Psoas muscle (tissue), 7 donors: ENCODE measurements at regions not wholly inside any gene's neighbourhood (a gene's known extent, or its start where the extent isn't known, plus 50 kb on each side); places are given as distances from the start of the nearest gene placed in this dataset.

ENCODE experiments used
- ATAC-seq, 4 donors: fragments of 200-7000 bp; cut with Tn5 transposase; one replicate each; pipeline ENCODE4 v1.9.1; 2020; ENCODE audit warnings: moderate library complexity in 3 of 4, mild to moderate bottlenecking in 2 of 4
- DNase-seq, 2 donors: peaks; one replicate each; pipeline ENCODE4 v3.0.0-alpha.2; 2020
- H3K27ac ChIP-seq: fragments of 200-600 bp; one replicate; pipeline ENCODE4 v1.8.0; 2022
- H3K27me3 ChIP-seq, 3 donors: fragments of 200-600 bp in 1 of 3; one replicate each; pipeline versions ENCODE4 v1.6.1 to v1.8.0; 2013 to 2022; ENCODE audit warnings: low read length in 2 of 3, mild to moderate bottlenecking in 2 of 3, moderate library complexity in 1 of 3; ENCODE audit not compliant: insufficient read depth in 3 of 3
- H3K36me3 ChIP-seq, 2 donors: fragments of 200-600 bp in 1 of 2; one replicate each; pipeline versions ENCODE4 v1.6.1 to v1.8.0; 2013 to 2022; ENCODE audit warnings: low read depth in 1 of 2, mild to moderate bottlenecking in 1 of 2, moderate library complexity in 1 of 2; ENCODE audit not compliant: insufficient read depth in 1 of 2
- H3K4me1 ChIP-seq: fragments of 200-600 bp; one replicate; pipeline ENCODE4 v1.8.0; 2022
- H3K4me3 ChIP-seq: fragments of 200-600 bp; one replicate; pipeline ENCODE4 v1.8.0; 2022; ENCODE audit warnings: mild to moderate bottlenecking
- H3K9me3 ChIP-seq: fragments of 200-600 bp; one replicate; pipeline ENCODE4 v1.8.0; 2022
- WGBS, 3 donors: extraction: QIAGEN DNeasy Blood & Tissue Kit; methylation state at CpG; one replicate each; pipeline versions ENCODE4 v1.1.6 to v1.1.7; 2013; 5-methylcytosine and 5-hydroxymethylcytosine counted together
- intact Hi-C, 2 donors: fragments of 100-400 bp; cut with DNase I; formaldehyde crosslinking; loops; one replicate each; pipeline versions ENCODE4 v1.11.0 to v1.14.2; 2022
- TF ChIP-seq, protein P1 (sequence below): fragments of 200-600 bp; IDR thresholded peaks from one replicate; pipeline ENCODE4 v1.8.0; 2022; ENCODE audit warnings: antibody characterized with exemption
- donor health status: healthy with polysubstance abuse.
- donor health status: DM: no; HTN: no; CAD: no; lungs with moderate emphysema.
- donor health status: Bipolar disorder and iron deficiency.
- donor health status: healthy.
- donor health status: DM: yes; HTN: yes; CAD: no.
- donor health status: DM: no; HTN: no; CAD: no.
- donor health status: DM: yes; HTN: yes; CAD: no.

GRCh38 chr3:124397088-124397487, 333.2 kb upstream of the UMPS start:
- intact Hi-C loops: no loop called here
- WGBS, 3 donors: 94 to 96% (median 95%) methylated on average over 4 of the region's 4 CpGs
- DNase-seq (no peak), ATAC-seq (no peak)
- Histone ChIP-seq H3K9me3 (no peaks in the 10 kb centered on the region), H3K27ac (no peak overlapping the region), H3K27me3 (no peaks in the 10 kb centered on the region), H3K4me3 (no peak overlapping the region), H3K36me3 (peaks cover 0 to 5% of the 10 kb centered on the region in 2 donors), H3K4me1 (no peaks in the 10 kb centered on the region)
- TF ChIP-seq, protein P1, sequence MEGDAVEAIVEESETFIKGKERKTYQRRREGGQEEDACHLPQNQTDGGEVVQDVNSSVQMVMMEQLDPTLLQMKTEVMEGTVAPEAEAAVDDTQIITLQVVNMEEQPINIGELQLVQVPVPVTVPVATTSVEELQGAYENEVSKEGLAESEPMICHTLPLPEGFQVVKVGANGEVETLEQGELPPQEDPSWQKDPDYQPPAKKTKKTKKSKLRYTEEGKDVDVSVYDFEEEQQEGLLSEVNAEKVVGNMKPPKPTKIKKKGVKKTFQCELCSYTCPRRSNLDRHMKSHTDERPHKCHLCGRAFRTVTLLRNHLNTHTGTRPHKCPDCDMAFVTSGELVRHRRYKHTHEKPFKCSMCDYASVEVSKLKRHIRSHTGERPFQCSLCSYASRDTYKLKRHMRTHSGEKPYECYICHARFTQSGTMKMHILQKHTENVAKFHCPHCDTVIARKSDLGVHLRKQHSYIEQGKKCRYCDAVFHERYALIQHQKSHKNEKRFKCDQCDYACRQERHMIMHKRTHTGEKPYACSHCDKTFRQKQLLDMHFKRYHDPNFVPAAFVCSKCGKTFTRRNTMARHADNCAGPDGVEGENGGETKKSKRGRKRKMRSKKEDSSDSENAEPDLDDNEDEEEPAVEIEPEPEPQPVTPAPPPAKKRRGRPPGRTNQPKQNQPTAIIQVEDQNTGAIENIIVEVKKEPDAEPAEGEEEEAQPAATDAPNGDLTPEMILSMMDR: no peak

DNA sequence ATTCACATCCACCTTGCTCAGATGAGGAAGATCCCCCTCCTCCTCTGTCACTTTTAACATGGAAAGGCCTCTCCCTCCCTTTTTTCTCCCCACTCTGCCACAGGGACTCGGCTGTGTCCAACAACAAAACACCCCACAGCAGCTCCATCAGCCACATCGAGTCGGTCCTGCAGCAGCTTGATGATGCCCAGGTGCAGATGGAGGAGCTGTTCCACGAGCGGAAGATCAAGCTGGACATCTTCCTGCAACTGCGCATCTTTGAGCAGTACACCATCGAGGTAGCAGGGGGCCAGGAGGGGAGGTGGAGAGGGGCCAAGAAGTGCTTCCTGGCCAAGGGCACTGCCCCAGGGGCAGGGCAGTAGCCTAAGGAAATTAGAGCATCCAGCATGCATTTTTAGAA, 331.7 kb upstream of the UMPS start:
- ATAC-seq: no peak

DNA sequence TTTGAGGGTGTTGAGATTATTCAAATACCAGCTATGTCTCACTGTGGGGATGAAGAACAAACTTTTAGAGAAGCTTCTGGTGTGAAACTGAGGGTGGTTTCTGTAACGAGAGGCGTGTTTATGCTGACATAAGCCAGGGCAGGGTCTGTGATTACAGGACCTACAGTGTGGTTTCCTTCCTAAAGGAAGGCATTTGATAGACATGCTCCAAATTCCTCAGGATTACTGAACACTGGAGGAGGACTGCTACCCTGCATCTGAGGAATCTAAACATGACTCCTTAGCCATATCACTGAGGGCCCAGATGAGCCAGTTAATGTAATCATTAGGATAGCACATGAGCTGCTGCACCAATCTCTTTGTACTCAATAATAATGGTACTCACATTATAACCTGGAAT, 328.4 kb upstream of the UMPS start:
- H3K4me3 ChIP-seq: no peak overlapping the region
- H3K4me1 ChIP-seq: no peaks in the 10 kb centered on the region
- H3K9me3 ChIP-seq: no peaks in the 10 kb centered on the region
- no peaks in the 10 kb centered on the region for H3K27me3 ChIP-seq
- peaks cover 0 to 5% of the 10 kb centered on the region in 2 donors for H3K36me3 ChIP-seq
- DNase-seq (no peak), ATAC-seq (no peak)
- TF ChIP-seq, protein P1: no peak
- WGBS, 3 donors: 93 to 95% (median 94%) methylated on average over 2 of the region's 2 CpGs
- intact Hi-C loops: no loop called here
- no peak overlapping the region for H3K27ac ChIP-seq

More for the DNA sequence above, 331.7 kb upstream of the UMPS start:
- Histone ChIP-seq H3K27me3 (no peaks in the 10 kb centered on the region), H3K27ac (no peak overlapping the region), H3K4me1 (no peaks in the 10 kb centered on the region), H3K36me3 (peaks cover 0 to 5% of the 10 kb centered on the region in 2 donors), H3K4me3 (no peak overlapping the region), H3K9me3 (no peaks in the 10 kb centered on the region)
- 88 to 94% (median 94%) methylated on average over 7 of the region's 7 CpGs for WGBS, 3 donors
- TF ChIP-seq, protein P1: no peak
- intact Hi-C loops: no loop called here
- no peak for DNase-seq

DNA sequence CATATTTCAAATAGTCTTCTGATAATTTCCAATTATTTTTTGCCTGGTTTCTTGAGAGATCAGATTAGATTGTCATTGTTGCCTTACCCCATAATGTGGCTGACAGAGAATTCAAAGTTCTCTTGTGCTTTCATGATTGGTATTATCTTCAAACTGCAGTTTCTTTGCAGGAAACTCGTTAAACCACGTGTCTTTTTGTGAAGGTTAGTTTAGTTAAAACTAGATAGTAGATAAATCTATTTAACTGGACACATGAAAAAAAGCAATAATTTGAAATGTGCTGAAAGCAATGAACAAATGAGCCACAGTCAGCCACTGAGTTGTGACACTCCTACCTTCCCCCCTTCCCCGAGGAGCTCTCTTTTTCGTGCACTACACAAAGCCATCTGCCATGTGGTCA, 327.5 kb upstream of the UMPS start:
- no peak for ATAC-seq
- H3K9me3 ChIP-seq: no peaks in the 10 kb centered on the region
- H3K4me3 ChIP-seq: no peak overlapping the region
- no peaks in the 10 kb centered on the region for H3K36me3 ChIP-seq
- H3K27ac ChIP-seq: no peak overlapping the region
- WGBS, 3 donors: 84 to 86% (median 85%) methylated on average over 4 of the region's 4 CpGs
- DNase-seq: no peak
- TF ChIP-seq, protein P1: no peak
- H3K27me3 ChIP-seq: no peaks in the 10 kb centered on the region
- H3K4me1 ChIP-seq: no peaks in the 10 kb centered on the region
- intact Hi-C loops: no loop called here

GRCh38 chr3:124404621-124405020, 325.6 kb upstream of the UMPS start:
- intact Hi-C loops: no loop called here
- no peaks in the 10 kb centered on the region for H3K27me3 ChIP-seq

More at GRCh38 chr3:124404621-124405020, 325.6 kb upstream of the UMPS start:
- H3K27ac ChIP-seq: no peak overlapping the region
- ATAC-seq (no peak), DNase-seq (no peak)
- no peaks in the 10 kb centered on the region for H3K36me3 ChIP-seq
- H3K9me3 ChIP-seq: no peaks in the 10 kb centered on the region
- TF ChIP-seq, protein P1: no peak
- no peaks in the 10 kb centered on the region for H3K4me1 ChIP-seq
- no peak overlapping the region for H3K4me3 ChIP-seq
- WGBS, 3 donors: 80 to 88% (median 80%) methylated on average over 4 of the region's 4 CpGs
